Kidney (tissue), 13 donors: ENCODE measurements at regions not wholly inside any gene's neighbourhood (a gene's known extent, or its start where the extent isn't known, plus 50 kb on each side); places are given as distances from the start of the nearest gene placed in this dataset.

ENCODE experiments used
- DNase-seq, 5 donors: peaks; one replicate each; pipeline ENCODE4 v3.0.0-alpha.2; 2013 to 2020
- FAIRE-seq: peaks from 2 replicates; lab custom pipeline; 2012; peaks lifted over from hg19 to GRCh38; lab: Jason Lieb, UNC
- H3K27ac ChIP-seq, 2 donors: one replicate each; pipeline ENCODE4 v1.7.0; 2013; ENCODE audit warnings: low read depth in 2 of 2, low read length in 2 of 2, inconsistent platforms in 1 of 2
- H3K27me3 ChIP-seq: one replicate; pipeline ENCODE4 v1.7.1; 2013; ENCODE audit warnings: low read length, inconsistent platforms; ENCODE audit not compliant: control insufficient read depth, insufficient read depth
- H3K36me3 ChIP-seq, 3 donors: one replicate each; pipeline versions ENCODE4 v1.7.0 to v1.7.1; 2013; ENCODE audit warnings: low read length in 3 of 3, control low read depth in 1 of 3, inconsistent platforms in 1 of 3; ENCODE audit not compliant: insufficient read depth in 3 of 3, control insufficient read depth in 2 of 3
- H3K4me1 ChIP-seq, 3 donors: one replicate each; pipeline versions ENCODE4 v1.7.0 to v1.7.1; 2013; ENCODE audit warnings: low read length in 3 of 3, inconsistent platforms in 1 of 3, low read depth in 1 of 3; ENCODE audit not compliant: control insufficient read depth in 2 of 3, insufficient read depth in 2 of 3
- H3K4me3 ChIP-seq, 3 donors: one replicate each; pipeline versions ENCODE4 v1.7.0 to v1.8.1; 2013; ENCODE audit warnings: low read length in 3 of 3, control low read depth in 1 of 3, inconsistent platforms in 1 of 3
- H3K9ac ChIP-seq, 3 donors: one replicate each; pipeline versions ENCODE4 v1.7.0 to v1.7.1; 2013; ENCODE audit warnings: low read length in 3 of 3, control low read depth in 1 of 3, inconsistent platforms in 1 of 3
- H3K9me3 ChIP-seq, 3 donors: one replicate each; pipeline versions ENCODE4 v1.7.0 to v1.7.1; 2013; ENCODE audit warnings: low read length in 3 of 3, control low read depth in 1 of 3, inconsistent platforms in 1 of 3; ENCODE audit not compliant: control insufficient read depth in 2 of 3, insufficient read depth in 1 of 3
- CTCF ChIP-seq: IDR thresholded peaks from 3 replicates; pipeline ENCODE4 v1.5.1; 2012; ENCODE audit warnings: mild to moderate bottlenecking, moderate library complexity, borderline replicate concordance; ENCODE audit not compliant: insufficient read depth; ENCODE audit errors: extremely low read depth
- intact Hi-C: fragments of 100-400 bp; cut with DNase I; formaldehyde crosslinking; loops from one replicate; pipeline ENCODE4 v1.11.1; 2022
- donor health status: control.
- donor health status: control.
- donor health status: control.
- donor health status: control.
- donor health status: control.
- donor health status: DM: yes; HTN: yes; CAD: no.
- donor health status: Normal renal cell carcinoma (clear cell type).

GRCh38 chr6:141587482-141588266 lies 545.1 kb upstream of the GJE1 start:
- H3K27me3 ChIP-seq, result no peaks in the 10 kb centered on the region
- no peaks in the 10 kb centered on the region for H3K9me3 ChIP-seq
- no peak for TF ChIP-seq CTCF
- H3K36me3 ChIP-seq, result no peaks in the 10 kb centered on the region
- FAIRE-seq, result no peak
- no peak overlapping the region for H3K9ac ChIP-seq
- DNase-seq, result no peak
- intact Hi-C loops, result no loop called here
- H3K4me3 ChIP-seq, result no peak overlapping the region
- H3K4me1 ChIP-seq, result no peaks in the 10 kb centered on the region
- no peak overlapping the region for H3K27ac ChIP-seq

GRCh38 chr6:141580988-141581552 lies 551.7 kb upstream of the GJE1 start:
- Histone ChIP-seq H3K27me3 (no peaks in the 10 kb centered on the region), H3K4me3 (no peak overlapping the region), H3K9me3 (no peaks in the 10 kb centered on the region), H3K9ac (no peak overlapping the region), H3K4me1 (no peaks in the 10 kb centered on the region), H3K36me3 (no peaks in the 10 kb centered on the region), H3K27ac (no peak overlapping the region)
- TF ChIP-seq CTCF, result no peak
- DNase-seq (no peak), FAIRE-seq (no peak)
- intact Hi-C loops, result no loop called here

GRCh38 chr6:141580131-141580530 lies 552.6 kb upstream of the GJE1 start:
- intact Hi-C loops, result no loop called here
- no peaks in the 10 kb centered on the region for H3K4me1 ChIP-seq
- no peak for TF ChIP-seq CTCF
- no peak overlapping the region for H3K27ac ChIP-seq
- H3K36me3 ChIP-seq, result no peaks in the 10 kb centered on the region
- H3K9me3 ChIP-seq, result no peaks in the 10 kb centered on the region
- H3K9ac ChIP-seq, result no peak overlapping the region
- DNase-seq (no peak), FAIRE-seq (no peak)
- H3K4me3 ChIP-seq, result no peak overlapping the region
- H3K27me3 ChIP-seq, result no peaks in the 10 kb centered on the region
